GM23338 (cell line): ENCODE measurements at regions not wholly inside any gene's neighbourhood (a gene's known extent, or its start where the extent isn't known, plus 50 kb on each side); places are given as distances from the start of the nearest gene placed in this dataset.

ENCODE experiments used
- ATAC-seq: fragments of 200-7000 bp; cut with Tn5 transposase; 3 replicates; pipeline ENCODE4 v1.9.1; 2020
- DNase-seq: peaks from one replicate; pipeline ENCODE4 v3.0.0-alpha.2; 2015; ENCODE audit warnings: low spot score
- H2AFZ ChIP-seq: fragments of 200-600 bp; sonication (generic); 2 replicates; pipeline ENCODE4 v1.8.0; 2016; ENCODE audit warnings: antibody characterized with exemption, mild to moderate bottlenecking, moderate library complexity
- H3F3A ChIP-seq: fragments of 200-600 bp; sonication (generic); replicated peaks from 2 replicates; pipeline ENCODE4 v1.8.0; 2017; ENCODE audit warnings: antibody characterized with exemption, mixed run types, low read depth
- H3K27ac ChIP-seq: fragments of 200-600 bp; sonication (generic); 2 replicates; pipeline ENCODE4 v1.6.1; 2016; ENCODE audit warnings: low read depth
- H3K27me3 ChIP-seq: fragments of 200-600 bp; sonication (generic); 2 replicates; pipeline ENCODE4 v1.8.0; 2016; ENCODE audit warnings: mild to moderate bottlenecking, mixed run types, moderate library complexity; ENCODE audit not compliant: insufficient read depth
- H3K36me3 ChIP-seq: fragments of 200-600 bp; sonication (generic); 2 replicates; pipeline ENCODE4 v1.8.0; 2016; ENCODE audit warnings: mild to moderate bottlenecking; ENCODE audit not compliant: insufficient read depth
- H3K4me1 ChIP-seq: fragments of 200-600 bp; sonication (generic); 2 replicates; pipeline ENCODE4 v1.8.0; 2016; ENCODE audit warnings: mild to moderate bottlenecking, moderate library complexity; ENCODE audit not compliant: insufficient read depth
- H3K4me2 ChIP-seq: fragments of 200-600 bp; sonication (generic); 2 replicates; pipeline ENCODE4 v1.7.1; 2017; ENCODE audit warnings: mixed run types
- H3K4me3 ChIP-seq: fragments of 200-600 bp; sonication (generic); 2 replicates; pipeline ENCODE4 v1.6.1; 2016; ENCODE audit warnings: mixed run types
- H3K79me2 ChIP-seq: fragments of 200-600 bp; sonication (generic); replicated peaks from 2 replicates; pipeline ENCODE4 v1.8.0; 2017; ENCODE audit warnings: mild to moderate bottlenecking; ENCODE audit not compliant: insufficient read depth
- H3K9me2 ChIP-seq: fragments of 200-600 bp; sonication (generic); 2 replicates; pipeline ENCODE4 v1.8.0; 2017; ENCODE audit not compliant: insufficient read depth
- H4K20me1 ChIP-seq: fragments of 200-600 bp; sonication (generic); replicated peaks from 2 replicates; pipeline ENCODE4 v1.8.0; 2017; ENCODE audit warnings: mild to moderate bottlenecking; ENCODE audit not compliant: insufficient read depth
- H3K27ac Mint-ChIP-seq: 2 replicates; pipeline ENCODE4 v1.8.0; 2020; ENCODE audit warnings: inconsistent platforms, mild to moderate bottlenecking, moderate library complexity, mixed read lengths
- H3K27me3 Mint-ChIP-seq: 3 replicates; pipeline ENCODE4 v1.8.0; 2022; ENCODE audit warnings: low read depth, mild to moderate bottlenecking, moderate library complexity, mixed read lengths, inconsistent platforms; ENCODE audit not compliant: insufficient read depth, poor library complexity
- H3K36me3 Mint-ChIP-seq: 3 replicates; pipeline ENCODE4 v1.8.0; 2021; ENCODE audit warnings: low read depth, mild to moderate bottlenecking, inconsistent platforms, moderate library complexity, mixed read lengths
- H3K4me1 Mint-ChIP-seq: 3 replicates; pipeline ENCODE4 v1.8.0; 2020; ENCODE audit warnings: mild to moderate bottlenecking, inconsistent platforms, mixed read lengths
- H3K4me3 Mint-ChIP-seq: 3 replicates; pipeline ENCODE4 v1.8.0; 2021; ENCODE audit warnings: moderate library complexity, mild to moderate bottlenecking, inconsistent platforms, mixed read lengths
- H3K9me3 Mint-ChIP-seq: 3 replicates; pipeline ENCODE4 v1.8.0; 2020; ENCODE audit warnings: moderate library complexity, mild to moderate bottlenecking, inconsistent platforms, mixed read lengths
- CREB1 ChIP-seq: fragments of 250-450 bp; sonication (Bioruptor Pico); IDR thresholded peaks from 2 replicates; pipeline ENCODE4 v1.5.0; 2020; ENCODE audit warnings: low read depth, mild to moderate bottlenecking, moderate library complexity
- EZH2 ChIP-seq: fragments of 200-600 bp; sonication (generic); IDR thresholded peaks from one replicate; pipeline ENCODE4 v1.8.0; 2017; ENCODE audit warnings: antibody characterized with exemption, mild to moderate bottlenecking, low read depth; ENCODE audit not compliant: unreplicated experiment
- EZH2phosphoT487 ChIP-seq: fragments of 200-600 bp; sonication (generic); IDR thresholded peaks from one replicate; pipeline ENCODE4 v1.8.1; 2018; ENCODE audit warnings: antibody characterized with exemption; ENCODE audit not compliant: unreplicated experiment
- JUNB ChIP-seq: IDR thresholded peaks from one replicate; pipeline ENCODE4 v1.6.1; 2016; ENCODE audit warnings: antibody characterized with exemption; ENCODE audit not compliant: unreplicated experiment
- NANOG ChIP-seq: IDR thresholded peaks from 2 replicates; pipeline ENCODE4 v1.6.1; 2016; ENCODE audit warnings: antibody characterized with exemption, borderline replicate concordance
- POLR2AphosphoS5 ChIP-seq: IDR thresholded peaks from 2 replicates; pipeline ENCODE4 v1.6.1; 2016; ENCODE audit warnings: antibody characterized with exemption, low read depth
- STAT1 ChIP-seq: IDR thresholded peaks from one replicate; pipeline ENCODE4 v1.6.1; 2016; ENCODE audit warnings: antibody characterized with exemption; ENCODE audit not compliant: unreplicated experiment
- ZNF114 ChIP-seq: fragments of 250-450 bp; sonication (Bioruptor Pico); IDR thresholded peaks from 2 replicates; pipeline ENCODE4 v1.5.0; 2020; ENCODE audit warnings: mild to moderate bottlenecking, moderate library complexity
- ZNF331 ChIP-seq: fragments of 250-450 bp; sonication (Bioruptor Pico); IDR thresholded peaks from 2 replicates; pipeline ENCODE4 v1.5.0; 2020; ENCODE audit warnings: low read depth, mild to moderate bottlenecking, moderate library complexity
- TF ChIP-seq, protein P1 (sequence below): IDR thresholded peaks from 2 replicates; pipeline ENCODE4 v1.6.1; 2016; ENCODE audit warnings: antibody characterized with exemption
- TF ChIP-seq, protein P2 (sequence below): fragments of 250-450 bp; sonication (Bioruptor Pico); IDR thresholded peaks from 2 replicates; pipeline ENCODE4 v1.5.0; 2020; ENCODE audit warnings: mild to moderate bottlenecking, moderate library complexity
- TF ChIP-seq, protein P3 (sequence below), 2 experiments: fragments of 200-600 bp in 1 of 2; sonication (generic) in 1 of 2; conservative IDR thresholded peaks; 2 replicates each; pipeline versions ENCODE4 v1.5.1 to v1.6.1; 2016 to 2017; ENCODE audit warnings: antibody characterized with exemption in 2 of 2, low read depth in 2 of 2, mild to moderate bottlenecking in 2 of 2, moderate library complexity in 1 of 2
- TF ChIP-seq, protein P4 (sequence below): IDR thresholded peaks from one replicate; pipeline ENCODE4 v1.6.1; 2018; ENCODE audit warnings: antibody characterized with exemption; ENCODE audit not compliant: unreplicated experiment

DNA sequence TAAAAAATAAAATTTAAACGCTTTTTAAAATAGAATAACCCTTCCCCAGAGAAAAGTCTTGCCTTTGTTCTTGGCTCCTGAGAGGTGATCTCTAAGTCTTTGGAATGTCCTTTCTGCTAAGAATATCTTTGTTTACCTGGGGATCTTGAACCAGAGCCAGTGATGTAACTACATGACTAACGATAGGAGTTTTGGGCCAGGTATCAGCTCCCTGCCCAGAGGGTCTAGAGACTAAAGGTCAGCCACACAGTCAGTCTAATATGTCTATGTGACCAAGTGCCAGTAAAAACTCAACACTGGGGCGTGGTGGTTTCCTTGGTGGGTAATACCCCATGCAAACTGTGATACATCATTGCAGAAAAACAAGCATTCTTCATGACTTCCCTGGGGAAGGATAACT, 1351.9 kb upstream of the C9orf72 start:
- Histone ChIP-seq H3K4me3 (no peak overlapping the region), H3K27ac (no peak overlapping the region), H3K9me2 (no peaks in the 10 kb centered on the region), H3K36me3 (no peaks in the 10 kb centered on the region), H4K20me1 (no peaks in the 10 kb centered on the region), H3K27me3 (no peaks in the 10 kb centered on the region), H3F3A (no peaks in the 10 kb centered on the region), H3K4me1 (peaks cover 41% of the 10 kb centered on the region), H3K79me2 (no peaks in the 10 kb centered on the region), H3K4me2 (no peak overlapping the region), H2AFZ (no peak overlapping the region)
- Mint-ChIP-seq H3K27me3 (peaks cover 2% of the 10 kb centered on the region), H3K36me3 (no peaks in the 10 kb centered on the region), H3K9me3 (no peaks in the 10 kb centered on the region; the same call in 2 of the 3 replicates), H3K4me3 (no peak overlapping the region), H3K27ac (no peak overlapping the region), H3K4me1 (peaks cover 43% of the 10 kb centered on the region)
- no peak for DNase-seq
- no peak for ATAC-seq
- TF ChIP-seq, protein P1, sequence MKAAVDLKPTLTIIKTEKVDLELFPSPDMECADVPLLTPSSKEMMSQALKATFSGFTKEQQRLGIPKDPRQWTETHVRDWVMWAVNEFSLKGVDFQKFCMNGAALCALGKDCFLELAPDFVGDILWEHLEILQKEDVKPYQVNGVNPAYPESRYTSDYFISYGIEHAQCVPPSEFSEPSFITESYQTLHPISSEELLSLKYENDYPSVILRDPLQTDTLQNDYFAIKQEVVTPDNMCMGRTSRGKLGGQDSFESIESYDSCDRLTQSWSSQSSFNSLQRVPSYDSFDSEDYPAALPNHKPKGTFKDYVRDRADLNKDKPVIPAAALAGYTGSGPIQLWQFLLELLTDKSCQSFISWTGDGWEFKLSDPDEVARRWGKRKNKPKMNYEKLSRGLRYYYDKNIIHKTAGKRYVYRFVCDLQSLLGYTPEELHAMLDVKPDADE: no peak
- TF ChIP-seq, protein P2, sequence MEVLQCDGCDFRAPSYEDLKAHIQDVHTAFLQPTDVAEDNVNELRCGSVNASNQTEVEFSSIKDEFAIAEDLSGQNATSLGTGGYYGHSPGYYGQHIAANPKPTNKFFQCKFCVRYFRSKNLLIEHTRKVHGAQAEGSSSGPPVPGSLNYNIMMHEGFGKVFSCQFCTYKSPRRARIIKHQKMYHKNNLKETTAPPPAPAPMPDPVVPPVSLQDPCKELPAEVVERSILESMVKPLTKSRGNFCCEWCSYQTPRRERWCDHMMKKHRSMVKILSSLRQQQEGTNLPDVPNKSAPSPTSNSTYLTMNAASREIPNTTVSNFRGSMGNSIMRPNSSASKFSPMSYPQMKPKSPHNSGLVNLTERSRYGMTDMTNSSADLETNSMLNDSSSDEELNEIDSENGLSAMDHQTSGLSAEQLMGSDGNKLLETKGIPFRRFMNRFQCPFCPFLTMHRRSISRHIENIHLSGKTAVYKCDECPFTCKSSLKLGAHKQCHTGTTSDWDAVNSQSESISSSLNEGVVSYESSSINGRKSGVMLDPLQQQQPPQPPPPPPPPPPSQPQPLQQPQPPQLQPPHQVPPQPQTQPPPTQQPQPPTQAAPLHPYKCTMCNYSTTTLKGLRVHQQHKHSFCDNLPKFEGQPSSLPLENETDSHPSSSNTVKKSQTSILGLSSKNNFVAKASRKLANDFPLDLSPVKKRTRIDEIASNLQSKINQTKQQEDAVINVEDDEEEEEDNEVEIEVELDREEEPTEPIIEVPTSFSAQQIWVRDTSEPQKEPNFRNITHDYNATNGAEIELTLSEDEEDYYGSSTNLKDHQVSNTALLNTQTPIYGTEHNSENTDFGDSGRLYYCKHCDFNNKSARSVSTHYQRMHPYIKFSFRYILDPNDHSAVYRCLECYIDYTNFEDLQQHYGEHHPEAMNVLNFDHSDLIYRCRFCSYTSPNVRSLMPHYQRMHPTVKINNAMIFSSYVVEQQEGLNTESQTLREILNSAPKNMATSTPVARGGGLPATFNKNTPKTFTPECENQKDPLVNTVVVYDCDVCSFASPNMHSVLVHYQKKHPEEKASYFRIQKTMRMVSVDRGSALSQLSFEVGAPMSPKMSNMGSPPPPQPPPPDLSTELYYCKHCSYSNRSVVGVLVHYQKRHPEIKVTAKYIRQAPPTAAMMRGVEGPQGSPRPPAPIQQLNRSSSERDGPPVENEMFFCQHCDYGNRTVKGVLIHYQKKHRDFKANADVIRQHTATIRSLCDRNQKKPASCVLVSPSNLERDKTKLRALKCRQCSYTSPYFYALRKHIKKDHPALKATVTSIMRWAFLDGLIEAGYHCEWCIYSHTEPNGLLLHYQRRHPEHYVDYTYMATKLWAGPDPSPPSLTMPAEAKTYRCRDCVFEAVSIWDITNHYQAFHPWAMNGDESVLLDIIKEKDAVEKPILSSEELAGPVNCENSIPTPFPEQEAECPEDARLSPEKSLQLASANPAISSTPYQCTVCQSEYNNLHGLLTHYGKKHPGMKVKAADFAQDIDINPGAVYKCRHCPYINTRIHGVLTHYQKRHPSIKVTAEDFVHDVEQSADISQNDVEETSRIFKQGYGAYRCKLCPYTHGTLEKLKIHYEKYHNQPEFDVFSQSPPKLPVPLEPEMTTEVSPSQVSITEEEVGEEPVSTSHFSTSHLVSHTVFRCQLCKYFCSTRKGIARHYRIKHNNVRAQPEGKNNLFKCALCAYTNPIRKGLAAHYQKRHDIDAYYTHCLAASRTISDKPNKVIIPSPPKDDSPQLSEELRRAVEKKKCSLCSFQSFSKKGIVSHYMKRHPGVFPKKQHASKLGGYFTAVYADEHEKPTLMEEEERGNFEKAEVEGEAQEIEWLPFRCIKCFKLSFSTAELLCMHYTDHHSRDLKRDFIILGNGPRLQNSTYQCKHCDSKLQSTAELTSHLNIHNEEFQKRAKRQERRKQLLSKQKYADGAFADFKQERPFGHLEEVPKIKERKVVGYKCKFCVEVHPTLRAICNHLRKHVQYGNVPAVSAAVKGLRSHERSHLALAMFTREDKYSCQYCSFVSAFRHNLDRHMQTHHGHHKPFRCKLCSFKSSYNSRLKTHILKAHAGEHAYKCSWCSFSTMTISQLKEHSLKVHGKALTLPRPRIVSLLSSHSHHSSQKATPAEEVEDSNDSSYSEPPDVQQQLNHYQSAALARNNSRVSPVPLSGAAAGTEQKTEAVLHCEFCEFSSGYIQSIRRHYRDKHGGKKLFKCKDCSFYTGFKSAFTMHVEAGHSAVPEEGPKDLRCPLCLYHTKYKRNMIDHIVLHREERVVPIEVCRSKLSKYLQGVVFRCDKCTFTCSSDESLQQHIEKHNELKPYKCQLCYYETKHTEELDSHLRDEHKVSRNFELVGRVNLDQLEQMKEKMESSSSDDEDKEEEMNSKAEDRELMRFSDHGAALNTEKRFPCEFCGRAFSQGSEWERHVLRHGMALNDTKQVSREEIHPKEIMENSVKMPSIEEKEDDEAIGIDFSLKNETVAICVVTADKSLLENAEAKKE (CRISPR knock-in tag): no peak
- TF ChIP-seq ZNF331 (no peak), CREB1 (CRISPR knock-in tag) (no peak), ZNF114 (CRISPR knock-in tag) (no peak), STAT1 (no peak), POLR2AphosphoS5 (no peak), EZH2phosphoT487 (no peak), EZH2 (no peak), JUNB (no peak), NANOG (no peak)
- TF ChIP-seq, protein P3, sequence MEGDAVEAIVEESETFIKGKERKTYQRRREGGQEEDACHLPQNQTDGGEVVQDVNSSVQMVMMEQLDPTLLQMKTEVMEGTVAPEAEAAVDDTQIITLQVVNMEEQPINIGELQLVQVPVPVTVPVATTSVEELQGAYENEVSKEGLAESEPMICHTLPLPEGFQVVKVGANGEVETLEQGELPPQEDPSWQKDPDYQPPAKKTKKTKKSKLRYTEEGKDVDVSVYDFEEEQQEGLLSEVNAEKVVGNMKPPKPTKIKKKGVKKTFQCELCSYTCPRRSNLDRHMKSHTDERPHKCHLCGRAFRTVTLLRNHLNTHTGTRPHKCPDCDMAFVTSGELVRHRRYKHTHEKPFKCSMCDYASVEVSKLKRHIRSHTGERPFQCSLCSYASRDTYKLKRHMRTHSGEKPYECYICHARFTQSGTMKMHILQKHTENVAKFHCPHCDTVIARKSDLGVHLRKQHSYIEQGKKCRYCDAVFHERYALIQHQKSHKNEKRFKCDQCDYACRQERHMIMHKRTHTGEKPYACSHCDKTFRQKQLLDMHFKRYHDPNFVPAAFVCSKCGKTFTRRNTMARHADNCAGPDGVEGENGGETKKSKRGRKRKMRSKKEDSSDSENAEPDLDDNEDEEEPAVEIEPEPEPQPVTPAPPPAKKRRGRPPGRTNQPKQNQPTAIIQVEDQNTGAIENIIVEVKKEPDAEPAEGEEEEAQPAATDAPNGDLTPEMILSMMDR (conservative IDR thresholded peaks at IDR 0.05; ENCODE audit: low read depth in 2 of 2): no peak
- TF ChIP-seq, protein P4, sequence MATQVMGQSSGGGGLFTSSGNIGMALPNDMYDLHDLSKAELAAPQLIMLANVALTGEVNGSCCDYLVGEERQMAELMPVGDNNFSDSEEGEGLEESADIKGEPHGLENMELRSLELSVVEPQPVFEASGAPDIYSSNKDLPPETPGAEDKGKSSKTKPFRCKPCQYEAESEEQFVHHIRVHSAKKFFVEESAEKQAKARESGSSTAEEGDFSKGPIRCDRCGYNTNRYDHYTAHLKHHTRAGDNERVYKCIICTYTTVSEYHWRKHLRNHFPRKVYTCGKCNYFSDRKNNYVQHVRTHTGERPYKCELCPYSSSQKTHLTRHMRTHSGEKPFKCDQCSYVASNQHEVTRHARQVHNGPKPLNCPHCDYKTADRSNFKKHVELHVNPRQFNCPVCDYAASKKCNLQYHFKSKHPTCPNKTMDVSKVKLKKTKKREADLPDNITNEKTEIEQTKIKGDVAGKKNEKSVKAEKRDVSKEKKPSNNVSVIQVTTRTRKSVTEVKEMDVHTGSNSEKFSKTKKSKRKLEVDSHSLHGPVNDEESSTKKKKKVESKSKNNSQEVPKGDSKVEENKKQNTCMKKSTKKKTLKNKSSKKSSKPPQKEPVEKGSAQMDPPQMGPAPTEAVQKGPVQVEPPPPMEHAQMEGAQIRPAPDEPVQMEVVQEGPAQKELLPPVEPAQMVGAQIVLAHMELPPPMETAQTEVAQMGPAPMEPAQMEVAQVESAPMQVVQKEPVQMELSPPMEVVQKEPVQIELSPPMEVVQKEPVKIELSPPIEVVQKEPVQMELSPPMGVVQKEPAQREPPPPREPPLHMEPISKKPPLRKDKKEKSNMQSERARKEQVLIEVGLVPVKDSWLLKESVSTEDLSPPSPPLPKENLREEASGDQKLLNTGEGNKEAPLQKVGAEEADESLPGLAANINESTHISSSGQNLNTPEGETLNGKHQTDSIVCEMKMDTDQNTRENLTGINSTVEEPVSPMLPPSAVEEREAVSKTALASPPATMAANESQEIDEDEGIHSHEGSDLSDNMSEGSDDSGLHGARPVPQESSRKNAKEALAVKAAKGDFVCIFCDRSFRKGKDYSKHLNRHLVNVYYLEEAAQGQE: no peak
